Fibroblast of lung (primary cell): ENCODE measurements at regions not wholly inside any gene's neighbourhood (a gene's known extent, or its start where the extent isn't known, plus 50 kb on each side); places are given as distances from the start of the nearest gene placed in this dataset.

Experiments
- DNase-seq, 2 donors: peaks; one replicate each; pipeline versions ENCODE4 v3.0.0 to v3.0.0-alpha.2; 2010; ENCODE audit warnings: low read depth in 2 of 2
- H2AFZ ChIP-seq: 2 replicates; pipeline ENCODE4 v1.5.1; 2012; ENCODE audit warnings: low read length, control low read depth, inconsistent platforms
- H3K27ac ChIP-seq: 2 replicates; pipeline ENCODE4 v1.5.1; 2011; ENCODE audit warnings: low read length, control low read depth; ENCODE audit not compliant: insufficient read depth
- H3K27me3 ChIP-seq: 2 replicates; pipeline ENCODE4 v1.5.1; 2011; ENCODE audit warnings: mild to moderate bottlenecking, low read length; ENCODE audit not compliant: control insufficient read depth, insufficient read depth
- H3K36me3 ChIP-seq: 2 replicates; pipeline ENCODE4 v1.5.1; 2011; ENCODE audit warnings: low read length; ENCODE audit not compliant: control insufficient read depth, insufficient read depth
- H3K4me1 ChIP-seq: 2 replicates; pipeline ENCODE4 v1.5.1; 2011; ENCODE audit warnings: low read length; ENCODE audit not compliant: control insufficient read depth, insufficient read depth; ENCODE audit errors: extremely low read depth
- H3K4me2 ChIP-seq: 2 replicates; pipeline ENCODE4 v1.5.1; 2011; ENCODE audit warnings: low read length, control low read depth; ENCODE audit not compliant: insufficient read depth; ENCODE audit errors: extremely low read depth
- H3K4me3 ChIP-seq, 4 experiments: fragments of 200-600 bp in 1 of 4; sonication (generic) in 1 of 4; replicated peaks in 1 of 4; 2 replicates each; pipeline ENCODE4 v1.5.1; 2011 to 2016; ENCODE audit warnings: low read length in 4 of 4, low read depth in 3 of 4, mild to moderate bottlenecking in 3 of 4, control low read depth in 2 of 4, inconsistent platforms in 1 of 4, mixed read lengths in 1 of 4; ENCODE audit not compliant: insufficient read depth in 1 of 4; ENCODE audit errors: control extremely low read depth in 1 of 4
- H3K79me2 ChIP-seq: 2 replicates; pipeline ENCODE4 v1.5.1; 2012; ENCODE audit warnings: mild to moderate bottlenecking, low read length, inconsistent platforms; ENCODE audit not compliant: control insufficient read depth, insufficient read depth
- H3K9ac ChIP-seq: 2 replicates; pipeline ENCODE4 v1.5.1; 2011; ENCODE audit warnings: mild to moderate bottlenecking, low read length, control low read depth; ENCODE audit not compliant: insufficient read depth
- H3K9me3 ChIP-seq: 2 replicates; pipeline ENCODE4 v1.5.1; 2012; ENCODE audit warnings: low read depth, low read length; ENCODE audit not compliant: control insufficient read depth, insufficient read depth
- H4K20me1 ChIP-seq: 2 replicates; pipeline ENCODE4 v1.5.1; 2011; ENCODE audit warnings: low read length; ENCODE audit not compliant: control insufficient read depth, insufficient read depth; ENCODE audit errors: extremely low read depth
- EZH2 ChIP-seq: IDR thresholded peaks from 2 replicates; pipeline ENCODE4 v1.5.1; 2012; ENCODE audit warnings: low read length, control low read depth, mild to moderate bottlenecking; ENCODE audit errors: missing control alignments
- TF ChIP-seq, protein P1 (sequence below), 2 donors: IDR thresholded peaks in 1 of 2; conservative IDR thresholded peaks in 1 of 2; 1 replicate in 1 of 2; 2 replicates in 1 of 2; pipeline ENCODE4 v1.5.1; 2011 to 2012; ENCODE audit warnings: low read length in 2 of 2, control low read depth in 1 of 2, inconsistent platforms in 1 of 2, low read depth in 1 of 2, mild to moderate bottlenecking in 1 of 2

DNA sequence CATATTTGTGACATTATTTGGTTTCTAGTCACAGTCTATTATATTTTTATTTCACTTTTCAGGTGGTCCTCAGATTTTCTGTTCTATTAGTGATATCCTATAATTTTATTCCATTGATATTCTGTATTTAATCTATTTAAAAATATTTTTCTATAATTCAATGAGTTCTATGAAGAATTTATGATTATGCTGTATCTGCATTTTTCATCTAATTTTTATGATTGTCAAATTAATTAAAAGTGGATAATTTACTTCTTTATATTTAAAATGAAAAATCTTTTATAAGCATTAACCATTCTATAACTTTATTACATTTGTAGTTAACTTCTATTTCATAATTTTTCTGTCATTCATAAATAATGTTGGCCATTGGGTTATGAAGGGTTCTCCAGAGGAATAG, 387.4 kb upstream of the LRRC7 start:
- Histone ChIP-seq H3K9ac (no peak overlapping the region), H3K27me3 (no peaks in the 10 kb centered on the region), H3K4me2 (no peak overlapping the region), H3K4me3 (no peak overlapping the region), H4K20me1 (no peaks in the 10 kb centered on the region), H3K9me3 (no peaks in the 10 kb centered on the region), H3K27ac (no peak overlapping the region), H2AFZ (no peak overlapping the region), H3K36me3 (no peaks in the 10 kb centered on the region), H3K4me1 (no peaks in the 10 kb centered on the region), H3K79me2 (no peaks in the 10 kb centered on the region)
- TF ChIP-seq, protein P1, sequence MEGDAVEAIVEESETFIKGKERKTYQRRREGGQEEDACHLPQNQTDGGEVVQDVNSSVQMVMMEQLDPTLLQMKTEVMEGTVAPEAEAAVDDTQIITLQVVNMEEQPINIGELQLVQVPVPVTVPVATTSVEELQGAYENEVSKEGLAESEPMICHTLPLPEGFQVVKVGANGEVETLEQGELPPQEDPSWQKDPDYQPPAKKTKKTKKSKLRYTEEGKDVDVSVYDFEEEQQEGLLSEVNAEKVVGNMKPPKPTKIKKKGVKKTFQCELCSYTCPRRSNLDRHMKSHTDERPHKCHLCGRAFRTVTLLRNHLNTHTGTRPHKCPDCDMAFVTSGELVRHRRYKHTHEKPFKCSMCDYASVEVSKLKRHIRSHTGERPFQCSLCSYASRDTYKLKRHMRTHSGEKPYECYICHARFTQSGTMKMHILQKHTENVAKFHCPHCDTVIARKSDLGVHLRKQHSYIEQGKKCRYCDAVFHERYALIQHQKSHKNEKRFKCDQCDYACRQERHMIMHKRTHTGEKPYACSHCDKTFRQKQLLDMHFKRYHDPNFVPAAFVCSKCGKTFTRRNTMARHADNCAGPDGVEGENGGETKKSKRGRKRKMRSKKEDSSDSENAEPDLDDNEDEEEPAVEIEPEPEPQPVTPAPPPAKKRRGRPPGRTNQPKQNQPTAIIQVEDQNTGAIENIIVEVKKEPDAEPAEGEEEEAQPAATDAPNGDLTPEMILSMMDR (conservative IDR thresholded peaks at IDR 0.05 in 1 of 2, IDR thresholded peaks at IDR 0.05 in 1 of 2; ENCODE audit: low read depth in 1 of 2, low read length in 2 of 2), result no peak
- DNase-seq, result no peak

DNA sequence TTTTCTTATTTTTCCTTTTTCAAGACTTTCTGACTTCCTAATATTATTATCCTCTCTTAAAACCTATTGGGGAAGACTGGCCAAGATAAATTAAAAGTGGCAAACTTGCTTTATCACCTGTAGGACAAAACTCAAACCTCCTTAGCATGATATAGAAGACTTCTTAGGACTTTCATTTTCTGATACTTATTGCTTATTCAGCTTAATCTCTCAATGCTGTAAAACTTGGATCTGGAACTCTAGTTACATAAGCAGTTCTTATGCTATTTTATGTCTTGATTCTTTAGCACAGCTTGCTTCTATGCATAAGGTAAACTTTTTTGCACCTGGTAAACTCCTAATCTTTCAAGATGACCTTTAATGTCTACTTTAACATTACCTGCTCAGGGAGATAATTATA, 382.3 kb upstream of the LRRC7 start:
- Histone ChIP-seq H2AFZ (no peak overlapping the region), H3K4me3 (no peak overlapping the region), H3K9me3 (no peaks in the 10 kb centered on the region), H4K20me1 (no peaks in the 10 kb centered on the region), H3K79me2 (no peaks in the 10 kb centered on the region), H3K27ac (no peak overlapping the region), H3K36me3 (no peaks in the 10 kb centered on the region), H3K9ac (no peak overlapping the region), H3K4me2 (no peak overlapping the region), H3K4me1 (no peaks in the 10 kb centered on the region), H3K27me3 (no peaks in the 10 kb centered on the region)
- TF ChIP-seq EZH2, result no peak
- TF ChIP-seq, protein P1 (conservative IDR thresholded peaks at IDR 0.05 in 1 of 2, IDR thresholded peaks at IDR 0.05 in 1 of 2; ENCODE audit: low read depth in 1 of 2, low read length in 2 of 2), result no peak
- DNase-seq, result no peak

DNA sequence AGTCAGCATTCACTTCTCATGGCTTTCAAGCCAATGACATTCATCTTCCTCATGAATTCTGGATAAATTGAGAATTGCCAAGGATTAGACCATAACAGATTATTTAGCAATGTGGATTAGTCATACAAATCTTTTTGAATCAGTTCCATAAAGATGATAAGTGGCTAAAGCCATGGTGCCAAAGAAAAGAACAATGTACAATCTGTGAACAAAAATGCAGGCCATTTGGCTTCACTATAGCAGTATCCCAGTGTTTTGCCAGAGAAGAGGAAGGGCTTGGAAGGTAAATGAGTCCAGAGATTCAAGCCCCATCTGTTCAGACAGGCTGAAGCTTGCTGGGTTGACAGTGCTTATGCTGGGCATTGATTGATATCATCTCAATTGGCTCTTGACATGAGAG, 376.4 kb upstream of the LRRC7 start:
- Histone ChIP-seq H3K27ac (no peak overlapping the region), H3K36me3 (no peaks in the 10 kb centered on the region), H3K27me3 (no peaks in the 10 kb centered on the region), H3K4me1 (no peaks in the 10 kb centered on the region), H3K4me2 (no peak overlapping the region), H3K4me3 (no peak overlapping the region), H4K20me1 (no peaks in the 10 kb centered on the region), H2AFZ (no peak overlapping the region), H3K9ac (no peak overlapping the region), H3K9me3 (no peaks in the 10 kb centered on the region), H3K79me2 (no peaks in the 10 kb centered on the region)
- no peak for TF ChIP-seq EZH2
- TF ChIP-seq, protein P1 (conservative IDR thresholded peaks at IDR 0.05 in 1 of 2, IDR thresholded peaks at IDR 0.05 in 1 of 2; ENCODE audit: low read depth in 1 of 2, low read length in 2 of 2), result no peak
- DNase-seq, result peak in 1 of 2 donors; percentile 39
